ENCODE measurements at regions not wholly inside any gene's neighbourhood (a gene's known extent, or its start where the extent isn't known, plus 50 kb on each side); places are given as distances from the start of the nearest gene placed in this dataset.

GRCh38 chr2:142791335-142791734 lies 86.1 kb upstream of the KYNU start:
- Histone ChIP-seq H3F3A (ENCODE audit: low read depth) (no peaks in the 10 kb centered on the region), H3K36me3 (ENCODE audit: insufficient read depth, low read length) (no peaks in the 10 kb centered on the region), H3K9me2 (replicated peaks; ENCODE audit: low read depth, low read length) (no peaks in the 10 kb centered on the region), H3K4me1 (ENCODE audit: insufficient read depth, low read length, poor library complexity, severe bottlenecking) (no peaks in the 10 kb centered on the region), H3K4me3 (ENCODE audit: low read length, poor library complexity, severe bottlenecking) (no peak overlapping the region), H4K20me1 (ENCODE audit: insufficient read depth, low read length, poor library complexity, severe bottlenecking) (no peaks in the 10 kb centered on the region), H3K4me2 (ENCODE audit: low read depth, low read length, poor library complexity, severe bottlenecking) (no peak overlapping the region), H2AFZ (ENCODE audit: low read length) (no peak overlapping the region), H3K79me2 (ENCODE audit: insufficient read depth, low read length) (no peaks in the 10 kb centered on the region), H3K9ac (ENCODE audit: low read depth, low read length, poor library complexity, severe bottlenecking) (no peak overlapping the region), H3K9me3 (ENCODE audit: insufficient read depth, low read depth, low read length) (no peaks in the 10 kb centered on the region), H3K27me3 (ENCODE audit: insufficient read depth, low read length, poor library complexity, severe bottlenecking) (no peaks in the 10 kb centered on the region)
- TF ChIP-seq EZH2phosphoT487 (IDR thresholded peaks at IDR 0.05; ENCODE audit: borderline replicate concordance), result no peak
- TF ChIP-seq CTCF (conservative IDR thresholded peaks at IDR 0.05; ENCODE audit: low read length), result no peak

- Histone ChIP-seq H3K9me2 (replicated peaks; ENCODE audit: low read depth, low read length) (no peaks in the 10 kb centered on the region; the same call in 1 of the 2 replicates), H4K20me1 (ENCODE audit: insufficient read depth, low read length, poor library complexity, severe bottlenecking) (no peaks in the 10 kb centered on the region), H3K9me3 (ENCODE audit: insufficient read depth, low read depth, low read length) (no peaks in the 10 kb centered on the region), H3K27me3 (ENCODE audit: insufficient read depth, low read length, poor library complexity, severe bottlenecking) (no peaks in the 10 kb centered on the region), H3K36me3 (ENCODE audit: insufficient read depth, low read length) (no peaks in the 10 kb centered on the region), H3K4me1 (ENCODE audit: insufficient read depth, low read length, poor library complexity, severe bottlenecking) (no peaks in the 10 kb centered on the region), H3K9ac (ENCODE audit: low read depth, low read length, poor library complexity, severe bottlenecking) (no peak overlapping the region), H2AFZ (ENCODE audit: low read length) (no peak overlapping the region), H3K4me3 (ENCODE audit: low read length, poor library complexity, severe bottlenecking) (no peak overlapping the region), H3K4me2 (ENCODE audit: low read depth, low read length, poor library complexity, severe bottlenecking) (no peak overlapping the region), H3F3A (ENCODE audit: low read depth) (no peaks in the 10 kb centered on the region), H3K79me2 (ENCODE audit: insufficient read depth, low read length) (no peaks in the 10 kb centered on the region)
- TF ChIP-seq EZH2phosphoT487 (IDR thresholded peaks at IDR 0.05; ENCODE audit: borderline replicate concordance) (no peak), CTCF (conservative IDR thresholded peaks at IDR 0.05; ENCODE audit: low read length) (no peak)
Observed at GRCh38 chr2:142786918-142787702, 90.4 kb upstream of the KYNU start.

- Histone ChIP-seq H3K9ac (ENCODE audit: low read depth, low read length, poor library complexity, severe bottlenecking) (no peak overlapping the region), H3K27me3 (ENCODE audit: insufficient read depth, low read length, poor library complexity, severe bottlenecking) (no peaks in the 10 kb centered on the region), H3K4me2 (ENCODE audit: low read depth, low read length, poor library complexity, severe bottlenecking) (no peak overlapping the region), H2AFZ (ENCODE audit: low read length) (no peak overlapping the region), H3K9me2 (replicated peaks; ENCODE audit: low read depth, low read length) (no peaks in the 10 kb centered on the region; the same call in 1 of the 2 replicates), H3K9me3 (ENCODE audit: insufficient read depth, low read depth, low read length) (no peaks in the 10 kb centered on the region), H3K4me3 (ENCODE audit: low read length, poor library complexity, severe bottlenecking) (no peak overlapping the region), H3K4me1 (ENCODE audit: insufficient read depth, low read length, poor library complexity, severe bottlenecking) (no peaks in the 10 kb centered on the region), H4K20me1 (ENCODE audit: insufficient read depth, low read length, poor library complexity, severe bottlenecking) (no peaks in the 10 kb centered on the region), H3K79me2 (ENCODE audit: insufficient read depth, low read length) (no peaks in the 10 kb centered on the region), H3K36me3 (ENCODE audit: insufficient read depth, low read length) (no peaks in the 10 kb centered on the region), H3F3A (ENCODE audit: low read depth) (no peaks in the 10 kb centered on the region)
- TF ChIP-seq CTCF (conservative IDR thresholded peaks at IDR 0.05; ENCODE audit: low read length) (no peak), EZH2phosphoT487 (IDR thresholded peaks at IDR 0.05; ENCODE audit: borderline replicate concordance) (no peak)
Observed at GRCh38 chr2:142782942-142783443, 94.5 kb upstream of the KYNU start.

All from Loucy (cell line).